A673 (cell line): ENCODE measurements at regions not wholly inside any gene's neighbourhood (a gene's known extent, or its start where the extent isn't known, plus 50 kb on each side); places are given as distances from the start of the nearest gene placed in this dataset.

Source experiments
- CTCF ChIP-seq: fragments of 300-800, 200-600 bp; sonication (generic); conservative IDR thresholded peaks from 2 replicates; pipeline ENCODE4 v1.5.1; 2017; ENCODE audit warnings: low read depth, mild to moderate bottlenecking, antibody characterized with exemption, low read length, moderate library complexity, mixed read lengths
- EZH2 ChIP-seq: fragments of 200-600 bp; sonication (generic); IDR thresholded peaks from 2 replicates; pipeline ENCODE4 v1.6.1; 2017; ENCODE audit warnings: borderline replicate concordance, low read depth, mild to moderate bottlenecking, mixed read lengths, antibody characterized with exemption, low read length; ENCODE audit not compliant: poor library complexity, severe bottlenecking

DNA sequence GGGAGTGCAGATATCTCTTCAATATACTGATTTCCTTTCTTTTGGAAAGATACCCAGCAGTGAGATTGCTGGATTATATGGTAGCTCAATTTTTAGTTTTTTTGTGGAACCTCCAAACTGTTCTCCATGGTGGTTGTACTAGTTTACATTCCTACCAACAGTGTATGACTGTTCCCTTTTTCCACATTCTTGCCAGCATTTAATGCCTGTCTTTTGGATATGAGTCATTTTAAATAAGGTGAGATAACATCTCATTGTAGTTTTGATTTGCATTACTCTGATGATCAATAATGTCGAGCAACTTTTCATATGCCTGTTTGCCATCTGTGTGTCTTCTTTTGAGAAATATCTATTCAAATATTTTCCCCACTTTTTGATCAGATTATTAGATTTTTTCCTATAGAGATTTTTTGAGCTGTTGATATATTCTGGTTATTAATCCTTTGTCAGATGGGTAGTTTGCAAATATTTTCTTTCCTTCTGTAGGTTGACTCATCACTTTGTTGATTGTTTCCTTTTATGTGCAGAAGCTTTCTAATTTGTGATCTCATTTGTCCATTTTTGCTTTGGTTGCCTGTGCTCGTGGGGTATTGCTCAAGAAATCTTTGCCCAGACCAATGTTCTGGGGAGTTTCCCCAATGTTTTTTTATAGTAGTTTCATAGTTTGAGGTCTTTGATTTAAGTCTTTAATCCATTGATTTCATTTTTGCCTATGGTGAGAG, 552.7 kb downstream of the ZNF674 start:
- TF ChIP-seq CTCF (no peak), EZH2 (no peak)
